ENCODE measurements at regions not wholly inside any gene's neighbourhood (a gene's known extent, or its start where the extent isn't known, plus 50 kb on each side); places are given as distances from the start of the nearest gene placed in this dataset.

DNA sequence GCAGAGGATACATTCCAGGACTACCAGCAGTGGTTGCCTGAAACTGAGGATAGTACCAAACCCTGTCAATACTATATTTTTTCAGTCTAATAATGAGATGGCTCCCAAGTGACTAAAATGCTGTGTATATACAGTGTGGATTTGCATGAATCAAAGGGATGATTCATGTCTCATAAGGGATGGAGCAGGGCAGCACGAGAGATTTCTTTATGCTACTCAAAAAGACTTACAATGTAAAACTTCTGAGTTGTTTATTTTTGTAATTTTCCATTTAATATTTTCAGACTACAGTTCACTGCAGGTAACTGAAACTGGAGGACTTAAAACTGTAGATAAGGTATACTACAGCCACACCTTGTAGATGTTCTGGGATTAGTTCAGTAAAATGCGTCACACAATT, 674.7 kb upstream of the SALL1 start:
- peaks cover 6% of the 10 kb centered on the region for H3K9me3 Mint-ChIP-seq
- H3K27me3 Mint-ChIP-seq, result no peaks in the 10 kb centered on the region
- H3K27ac Mint-ChIP-seq (ENCODE audit: low read depth), result no peak overlapping the region
- DNase-seq (ENCODE audit: low spot score in 2 of 2) (no peak), ATAC-seq (replicated peaks; ENCODE audit: extremely low read depth, poor library complexity, severe bottlenecking) (no peak)
- no peaks in the 10 kb centered on the region for H3K4me1 Mint-ChIP-seq
- H3K4me3 Mint-ChIP-seq, result no peak overlapping the region
- H3K36me3 Mint-ChIP-seq (ENCODE audit: insufficient read depth), result peaks cover 1% of the 10 kb centered on the region

DNA sequence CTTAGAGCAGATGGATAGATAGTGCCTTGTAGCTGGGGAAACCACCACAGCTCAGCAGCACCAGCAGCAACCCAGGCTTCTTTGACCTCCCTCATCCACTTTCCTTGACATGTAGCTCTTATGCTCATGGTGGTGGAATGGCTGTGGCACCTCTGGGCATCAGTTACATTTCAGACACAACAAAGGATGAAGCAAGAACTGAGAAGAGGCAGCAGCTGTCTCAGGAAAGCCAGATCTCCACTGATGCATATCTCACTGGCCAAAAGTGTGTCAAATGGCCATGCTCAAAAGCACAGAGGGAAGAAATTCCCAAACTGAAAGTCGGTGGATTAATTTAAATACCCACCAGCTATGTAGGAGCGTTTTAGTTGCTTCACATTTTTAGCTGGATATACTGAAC, 671.4 kb upstream of the SALL1 start:
- H3K4me1 Mint-ChIP-seq, result no peaks in the 10 kb centered on the region
- no peak for ATAC-seq (replicated peaks; ENCODE audit: extremely low read depth, poor library complexity, severe bottlenecking)
- no peak overlapping the region for H3K4me3 Mint-ChIP-seq
- no peak for DNase-seq (ENCODE audit: low spot score in 2 of 2)
- no peaks in the 10 kb centered on the region for H3K27me3 Mint-ChIP-seq
- H3K9me3 Mint-ChIP-seq, result peaks cover 4% of the 10 kb centered on the region
- no peak overlapping the region for H3K27ac Mint-ChIP-seq (ENCODE audit: low read depth)
- peaks cover 1% of the 10 kb centered on the region for H3K36me3 Mint-ChIP-seq (ENCODE audit: insufficient read depth)

- no peak for DNase-seq (ENCODE audit: low spot score in 2 of 2)
- H3K4me3 Mint-ChIP-seq, result no peak overlapping the region
- H3K27me3 Mint-ChIP-seq, result no peaks in the 10 kb centered on the region
- H3K36me3 Mint-ChIP-seq (ENCODE audit: insufficient read depth), result peaks cover 1% of the 10 kb centered on the region
- peaks cover 4% of the 10 kb centered on the region for H3K9me3 Mint-ChIP-seq
- no peak for ATAC-seq (replicated peaks; ENCODE audit: extremely low read depth, poor library complexity, severe bottlenecking)
- H3K27ac Mint-ChIP-seq (ENCODE audit: low read depth), result no peak overlapping the region
- H3K4me1 Mint-ChIP-seq, result no peaks in the 10 kb centered on the region
Measured at GRCh38 chr16:51821527-51821926, 670.5 kb upstream of the SALL1 start.

DNA sequence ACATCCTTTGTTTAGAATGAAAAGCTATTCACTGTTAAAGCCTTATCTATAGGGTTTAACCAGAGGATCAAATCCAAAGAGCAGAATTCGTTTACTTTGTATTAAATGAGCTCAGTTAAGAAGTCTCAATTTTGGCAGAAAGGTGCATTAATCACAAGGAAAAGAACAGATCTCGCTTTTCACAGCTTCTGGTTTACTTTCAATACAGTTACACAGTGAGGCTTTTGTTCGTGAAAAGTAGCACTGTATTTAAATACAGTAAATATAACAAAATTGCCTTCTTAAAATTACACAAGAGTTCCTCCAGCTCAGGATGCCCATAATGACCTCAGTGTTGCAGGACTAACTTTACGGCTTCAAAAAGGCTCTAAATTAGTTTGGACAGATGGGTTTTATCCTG, 669.1 kb upstream of the SALL1 start:
- ATAC-seq (replicated peaks; ENCODE audit: extremely low read depth, poor library complexity, severe bottlenecking) (no peak), DNase-seq (ENCODE audit: low spot score in 2 of 2) (no peak)
- no peak overlapping the region for H3K4me3 Mint-ChIP-seq
- no peaks in the 10 kb centered on the region for H3K27me3 Mint-ChIP-seq
- H3K9me3 Mint-ChIP-seq, result peaks cover 4% of the 10 kb centered on the region
- no peaks in the 10 kb centered on the region for H3K4me1 Mint-ChIP-seq
- H3K36me3 Mint-ChIP-seq (ENCODE audit: insufficient read depth), result peaks cover 1% of the 10 kb centered on the region
- no peak overlapping the region for H3K27ac Mint-ChIP-seq (ENCODE audit: low read depth)

DNA sequence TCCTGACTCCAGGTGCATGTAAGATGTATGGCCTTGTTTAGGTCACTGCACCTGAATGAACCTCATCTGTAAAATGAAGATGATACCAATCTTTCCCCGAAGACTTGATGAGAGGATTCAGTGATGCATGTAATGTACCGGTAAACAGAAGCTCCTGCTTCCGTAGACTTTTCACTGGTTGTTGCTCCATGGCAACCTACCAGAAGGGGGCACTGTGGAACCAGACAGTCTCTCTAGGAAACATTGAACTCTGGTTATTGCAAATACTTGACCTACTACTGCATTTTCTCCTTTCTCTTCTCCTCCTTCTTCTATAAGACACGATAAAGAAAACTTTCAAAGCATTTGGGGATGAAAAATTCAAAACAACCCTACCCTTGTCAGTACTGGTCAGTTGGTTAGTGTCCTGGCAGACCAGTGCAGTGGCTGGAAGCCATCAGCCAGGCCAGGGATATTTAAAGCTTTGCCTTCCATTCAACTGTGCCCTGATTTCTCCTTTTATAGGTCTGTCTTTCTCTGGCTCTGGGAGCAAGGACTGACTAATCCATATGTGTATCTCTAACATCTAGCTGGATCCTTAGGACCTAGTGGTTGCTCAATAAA, 667.4 kb upstream of the SALL1 start:
- no peak for ATAC-seq (replicated peaks; ENCODE audit: extremely low read depth, poor library complexity, severe bottlenecking)
- no peak for DNase-seq (ENCODE audit: low spot score in 2 of 2)
- Mint-ChIP-seq H3K9me3 (peaks cover 11% of the 10 kb centered on the region), H3K4me1 (no peaks in the 10 kb centered on the region), H3K27ac (ENCODE audit: low read depth) (no peak overlapping the region), H3K36me3 (ENCODE audit: insufficient read depth) (no peaks in the 10 kb centered on the region), H3K27me3 (no peaks in the 10 kb centered on the region), H3K4me3 (no peak overlapping the region)

DNA sequence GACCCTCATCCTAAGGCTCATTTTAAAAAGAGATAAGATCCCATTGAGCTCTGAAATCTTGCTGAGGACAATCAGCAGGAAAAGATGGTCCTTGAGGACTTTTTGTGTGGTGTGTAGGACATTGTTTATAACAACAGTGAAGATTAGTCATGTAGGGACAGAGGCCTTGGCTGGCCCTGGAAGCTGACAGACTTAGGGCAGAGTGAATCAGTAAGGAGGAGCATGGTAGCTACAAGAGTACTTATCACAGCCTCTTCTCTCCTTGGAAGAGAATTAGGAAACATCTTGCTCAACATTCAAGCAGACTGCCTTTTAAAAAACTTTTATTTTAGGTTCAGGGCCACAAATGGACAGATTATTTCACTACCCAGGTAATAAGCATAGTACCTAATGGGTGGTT, 665.9 kb upstream of the SALL1 start:
- peaks cover 24% of the 10 kb centered on the region for H3K9me3 Mint-ChIP-seq
- no peak overlapping the region for H3K4me3 Mint-ChIP-seq
- ATAC-seq (replicated peaks; ENCODE audit: extremely low read depth, poor library complexity, severe bottlenecking) (no peak), DNase-seq (ENCODE audit: low spot score in 2 of 2) (no peak)
- no peak overlapping the region for H3K27ac Mint-ChIP-seq (ENCODE audit: low read depth)
- H3K4me1 Mint-ChIP-seq, result no peaks in the 10 kb centered on the region
- no peaks in the 10 kb centered on the region for H3K36me3 Mint-ChIP-seq (ENCODE audit: insufficient read depth)
- no peaks in the 10 kb centered on the region for H3K27me3 Mint-ChIP-seq

GRCh38 chr16:51815523-51815922, 664.5 kb upstream of the SALL1 start:
- Mint-ChIP-seq H3K4me3 (no peak overlapping the region), H3K36me3 (ENCODE audit: insufficient read depth) (no peaks in the 10 kb centered on the region), H3K27ac (ENCODE audit: low read depth) (no peak overlapping the region), H3K4me1 (no peaks in the 10 kb centered on the region), H3K27me3 (no peaks in the 10 kb centered on the region), H3K9me3 (peaks cover 24% of the 10 kb centered on the region)
- DNase-seq (ENCODE audit: low spot score in 2 of 2) (no peak), ATAC-seq (replicated peaks; ENCODE audit: extremely low read depth, poor library complexity, severe bottlenecking) (no peak)

GRCh38 chr16:51814617-51815016, 663.5 kb upstream of the SALL1 start:
- Mint-ChIP-seq H3K36me3 (ENCODE audit: insufficient read depth) (no peaks in the 10 kb centered on the region), H3K9me3 (peaks cover 28% of the 10 kb centered on the region), H3K4me1 (no peaks in the 10 kb centered on the region), H3K4me3 (no peak overlapping the region), H3K27me3 (no peaks in the 10 kb centered on the region), H3K27ac (ENCODE audit: low read depth) (no peak overlapping the region)
- DNase-seq (ENCODE audit: low spot score in 2 of 2), result no peak
- ATAC-seq (replicated peaks; ENCODE audit: extremely low read depth, poor library complexity, severe bottlenecking), result no peak

DNA sequence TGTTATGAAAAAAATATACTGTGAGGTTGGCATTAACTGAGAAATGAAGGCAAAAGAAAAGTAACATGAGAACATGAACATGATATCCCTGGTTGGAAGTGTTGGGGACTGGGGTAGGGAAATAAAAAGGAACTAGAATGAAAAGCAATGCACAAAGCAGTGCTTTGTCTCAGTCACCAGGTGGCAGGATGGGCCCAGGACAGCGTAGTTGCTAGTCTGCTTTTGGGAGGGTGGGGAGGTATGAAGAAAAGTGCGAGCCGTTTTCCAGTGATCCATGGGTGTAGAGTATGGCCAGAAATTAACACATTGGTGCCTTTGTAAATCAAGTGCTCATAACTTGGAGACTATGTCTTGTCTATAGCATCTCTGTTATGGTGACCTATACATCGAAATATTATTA, 662.5 kb upstream of the SALL1 start:
- no peak overlapping the region for H3K4me3 Mint-ChIP-seq
- H3K4me1 Mint-ChIP-seq, result no peaks in the 10 kb centered on the region
- DNase-seq (ENCODE audit: low spot score in 2 of 2) (no peak), ATAC-seq (replicated peaks; ENCODE audit: extremely low read depth, poor library complexity, severe bottlenecking) (no peak)
- no peak overlapping the region for H3K27ac Mint-ChIP-seq (ENCODE audit: low read depth)
- no peaks in the 10 kb centered on the region for H3K36me3 Mint-ChIP-seq (ENCODE audit: insufficient read depth)
- H3K9me3 Mint-ChIP-seq, result peaks cover 32% of the 10 kb centered on the region
- no peaks in the 10 kb centered on the region for H3K27me3 Mint-ChIP-seq

- Mint-ChIP-seq H3K27me3 (no peaks in the 10 kb centered on the region), H3K27ac (ENCODE audit: low read depth) (no peak overlapping the region), H3K9me3 (peaks cover 32% of the 10 kb centered on the region), H3K36me3 (ENCODE audit: insufficient read depth) (no peaks in the 10 kb centered on the region), H3K4me3 (no peak overlapping the region), H3K4me1 (no peaks in the 10 kb centered on the region)
- DNase-seq (ENCODE audit: low spot score in 2 of 2) (no peak), ATAC-seq (replicated peaks; ENCODE audit: extremely low read depth, poor library complexity, severe bottlenecking) (no peak)
Measured at GRCh38 chr16:51812945-51813344, 661.9 kb upstream of the SALL1 start.

- H3K27ac Mint-ChIP-seq (ENCODE audit: low read depth), result no peak overlapping the region
- no peaks in the 10 kb centered on the region for H3K4me1 Mint-ChIP-seq
- peaks cover 25% of the 10 kb centered on the region for H3K9me3 Mint-ChIP-seq
- H3K27me3 Mint-ChIP-seq, result no peaks in the 10 kb centered on the region
- H3K36me3 Mint-ChIP-seq (ENCODE audit: insufficient read depth), result no peaks in the 10 kb centered on the region
- no peak overlapping the region for H3K4me3 Mint-ChIP-seq
- DNase-seq (ENCODE audit: low spot score in 2 of 2) (no peak), ATAC-seq (replicated peaks; ENCODE audit: extremely low read depth, poor library complexity, severe bottlenecking) (no peak)
Measured at GRCh38 chr16:51807551-51807950, 656.5 kb upstream of the SALL1 start.

DNA sequence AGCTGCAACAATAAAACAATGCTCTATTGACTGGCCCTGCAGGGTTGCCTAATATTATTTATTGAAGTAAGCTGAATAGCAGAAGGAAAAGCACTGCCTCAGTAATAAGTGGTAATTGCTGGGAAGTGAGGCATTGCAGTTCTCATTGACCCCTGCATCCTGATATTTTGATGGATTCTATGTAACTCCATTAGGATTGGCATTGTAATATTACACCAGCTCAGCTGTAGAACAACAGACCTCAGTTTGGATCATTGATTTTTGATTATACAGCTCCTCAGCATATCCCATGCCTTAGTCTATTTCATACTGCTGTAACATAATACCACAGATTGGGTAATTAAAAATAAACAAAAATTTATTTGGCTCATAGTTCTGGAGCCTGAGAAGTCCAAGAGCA, 650.6 kb upstream of the SALL1 start:
- Mint-ChIP-seq H3K27me3 (no peaks in the 10 kb centered on the region), H3K4me3 (no peak overlapping the region), H3K36me3 (ENCODE audit: insufficient read depth) (no peaks in the 10 kb centered on the region), H3K4me1 (no peaks in the 10 kb centered on the region), H3K27ac (ENCODE audit: low read depth) (no peak overlapping the region), H3K9me3 (peaks cover 7% of the 10 kb centered on the region)
- ATAC-seq (replicated peaks; ENCODE audit: extremely low read depth, poor library complexity, severe bottlenecking) (no peak), DNase-seq (ENCODE audit: low spot score in 2 of 2) (no peak)

DNA sequence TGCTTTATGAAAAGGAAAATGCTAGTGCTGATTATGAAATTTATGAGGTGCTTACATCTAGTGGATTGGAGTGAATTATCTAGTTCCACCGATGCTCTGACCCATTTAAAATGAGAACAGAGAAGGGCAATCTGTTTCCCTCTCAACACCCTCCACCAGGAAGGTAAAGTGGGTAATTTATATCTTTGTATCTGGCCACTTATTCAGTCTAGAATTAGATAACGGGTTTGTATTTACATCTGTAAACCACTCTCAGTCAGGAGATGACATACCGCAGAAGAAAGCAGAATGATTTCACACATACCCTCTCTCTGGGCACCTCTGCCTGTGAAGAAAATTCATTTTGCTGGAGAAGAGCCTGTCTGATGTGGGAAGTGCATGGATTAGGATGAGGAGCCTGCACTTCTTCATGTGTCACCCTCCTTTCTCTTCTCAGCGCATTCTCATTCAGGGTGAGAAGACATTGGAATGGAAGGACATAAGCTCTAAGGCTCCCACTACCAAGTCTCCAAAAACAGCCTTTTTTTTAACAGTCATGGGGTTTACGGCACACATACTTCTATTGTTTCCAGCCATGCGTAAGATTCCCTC, 646.7 kb upstream of the SALL1 start:
- peaks cover 22% of the 10 kb centered on the region for H3K9me3 Mint-ChIP-seq
- no peaks in the 10 kb centered on the region for H3K27me3 Mint-ChIP-seq
- DNase-seq (ENCODE audit: low spot score in 2 of 2), result no peak
- no peak overlapping the region for H3K4me3 Mint-ChIP-seq
- H3K36me3 Mint-ChIP-seq (ENCODE audit: insufficient read depth), result no peaks in the 10 kb centered on the region
- no peak for ATAC-seq (replicated peaks; ENCODE audit: extremely low read depth, poor library complexity, severe bottlenecking)
- H3K4me1 Mint-ChIP-seq, result no peaks in the 10 kb centered on the region
- H3K27ac Mint-ChIP-seq (ENCODE audit: low read depth), result no peak overlapping the region

All from central memory CD8-positive, alpha-beta T cell (primary cell).